HG03565 (cell line): ENCODE measurements at regions not wholly inside any gene's neighbourhood (a gene's known extent, or its start where the extent isn't known, plus 50 kb on each side); places are given as distances from the start of the nearest gene placed in this dataset.

Source experiments
- ATAC-seq: cut with Tn5 transposase; IDR thresholded peaks from one replicate; pipeline ENCODE4 v1.9.1; 2021; ENCODE audit warnings: mild to moderate bottlenecking, moderate library complexity; ENCODE audit not compliant: unreplicated experiment

- no peak for ATAC-seq
Observed at GRCh38 chr5:174326372-174326771, 280.9 kb downstream of the NSG2 start.

DNA sequence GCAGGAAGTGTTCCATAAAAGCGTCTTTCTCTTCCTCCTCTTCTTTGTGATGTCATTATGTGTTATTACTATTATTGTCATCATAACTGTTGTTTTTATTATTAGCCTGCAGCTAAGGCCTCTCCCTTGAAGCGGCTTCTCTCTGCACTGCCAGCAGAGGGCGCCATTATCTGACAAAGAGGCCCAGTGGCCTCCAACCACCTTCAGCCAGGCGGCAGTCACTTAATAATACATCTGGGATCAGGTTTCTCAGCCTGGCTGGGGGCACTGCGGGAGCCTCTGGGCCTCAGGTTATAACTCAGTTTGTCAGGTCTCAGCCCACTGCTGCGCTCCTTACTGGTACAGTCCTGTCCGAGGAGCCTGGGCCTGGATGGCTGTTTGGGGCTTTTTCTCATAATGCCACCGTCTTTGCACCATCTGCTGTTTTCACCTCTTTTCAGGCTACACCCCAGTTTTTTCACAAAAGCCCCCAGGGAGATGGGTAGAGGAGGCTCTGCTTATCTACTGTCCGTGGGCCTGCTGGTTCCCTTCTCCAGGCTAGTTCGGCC, 281.9 kb downstream of the NSG2 start:
- no peak for ATAC-seq

DNA sequence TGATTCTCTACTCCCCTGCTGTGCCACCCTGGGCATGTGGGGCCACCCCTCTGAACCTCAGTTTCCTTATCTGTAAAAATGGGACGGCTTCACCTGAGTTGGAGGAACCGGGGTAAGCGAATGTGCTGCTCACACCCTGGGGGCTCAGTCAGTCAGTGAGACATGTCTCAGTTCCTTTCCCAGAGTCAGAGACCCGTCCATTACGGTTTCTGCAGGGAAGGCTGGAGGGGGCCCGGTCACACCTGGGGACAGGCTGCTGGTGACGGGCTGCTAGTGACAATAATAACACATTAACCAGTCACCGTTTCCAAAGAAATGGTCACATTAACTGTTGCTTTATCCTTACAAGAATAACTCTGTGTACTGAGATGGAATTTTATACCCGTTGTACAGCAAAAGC, 282.4 kb downstream of the NSG2 start:
- no peak for ATAC-seq

GRCh38 chr5:174328631-174329299, 283.3 kb downstream of the NSG2 start:
- ATAC-seq = no peak

- ATAC-seq = no peak
Observed at GRCh38 chr5:174329738-174330137, 284.2 kb downstream of the NSG2 start.

- no peak for ATAC-seq
Observed at GRCh38 chr5:174335682-174336364, 290.3 kb downstream of the NSG2 start.

GRCh38 chr5:174336479-174336878, 291.0 kb downstream of the NSG2 start:
- ATAC-seq = no peak

DNA sequence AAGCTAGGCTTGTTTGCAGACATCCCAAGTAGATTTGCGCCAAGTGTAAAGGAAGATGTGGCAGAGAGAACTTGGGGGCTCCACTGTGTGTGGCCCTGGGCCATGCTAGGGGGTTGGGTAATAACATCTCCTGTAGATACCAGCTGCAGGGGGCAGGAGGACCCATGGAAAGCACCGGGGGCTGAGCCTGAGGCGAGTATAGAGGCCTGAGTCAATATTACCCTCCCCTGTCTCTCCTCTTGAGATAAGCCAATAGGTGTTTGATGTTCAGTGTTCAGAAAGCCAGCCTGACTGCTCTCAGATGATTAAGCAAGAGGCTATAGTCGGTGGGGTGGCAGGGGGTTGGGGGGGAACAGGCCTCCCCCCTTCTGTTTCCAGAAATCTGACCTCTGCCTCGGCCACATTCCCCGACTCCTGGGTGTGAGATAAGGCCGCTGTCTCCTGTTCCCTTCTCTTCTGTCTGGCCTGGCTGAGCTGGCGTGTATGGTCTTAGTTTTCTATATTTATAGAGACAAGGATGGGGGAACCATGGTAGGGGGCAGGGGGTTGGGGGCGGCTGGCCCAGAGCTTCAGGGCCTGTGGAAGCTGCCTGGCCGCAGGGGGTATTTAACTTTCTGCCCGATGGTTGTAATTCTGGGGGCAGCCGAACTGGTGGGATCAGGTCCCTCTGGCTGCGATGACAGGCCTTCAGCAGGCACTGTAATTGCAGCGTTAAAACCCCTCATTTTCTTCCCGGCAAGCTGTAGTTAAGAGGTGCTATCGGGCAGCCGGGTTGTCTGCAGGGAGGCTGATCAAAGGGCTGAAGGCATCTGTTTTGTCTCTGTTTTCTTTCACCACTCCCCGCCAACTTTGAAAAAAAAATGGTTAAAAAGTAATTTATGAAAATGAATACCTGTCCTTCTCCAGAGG, 292.0 kb downstream of the NSG2 start:
- no peak for ATAC-seq

- no peak for ATAC-seq
Observed at GRCh38 chr5:174338185-174339010, 292.9 kb downstream of the NSG2 start.

DNA sequence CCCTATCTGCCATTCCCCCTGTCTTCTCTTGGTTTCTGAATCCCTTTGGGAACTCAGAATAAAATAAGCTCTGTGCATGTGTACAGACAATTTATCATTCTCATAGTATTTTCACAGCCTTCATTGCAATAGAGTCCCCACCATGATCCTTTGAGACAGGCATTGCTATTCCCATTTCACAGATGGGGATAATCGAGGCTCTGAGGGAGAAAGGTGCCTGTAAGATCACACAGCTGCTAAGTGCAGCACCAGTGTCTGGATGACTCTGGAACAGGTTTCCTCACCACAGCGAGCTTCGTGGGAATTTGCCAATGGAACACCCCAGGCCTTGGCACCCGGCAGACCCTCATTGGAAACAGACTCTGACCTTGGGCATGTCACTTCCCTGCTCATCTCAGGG, 293.6 kb downstream of the NSG2 start:
- ATAC-seq = no peak

DNA sequence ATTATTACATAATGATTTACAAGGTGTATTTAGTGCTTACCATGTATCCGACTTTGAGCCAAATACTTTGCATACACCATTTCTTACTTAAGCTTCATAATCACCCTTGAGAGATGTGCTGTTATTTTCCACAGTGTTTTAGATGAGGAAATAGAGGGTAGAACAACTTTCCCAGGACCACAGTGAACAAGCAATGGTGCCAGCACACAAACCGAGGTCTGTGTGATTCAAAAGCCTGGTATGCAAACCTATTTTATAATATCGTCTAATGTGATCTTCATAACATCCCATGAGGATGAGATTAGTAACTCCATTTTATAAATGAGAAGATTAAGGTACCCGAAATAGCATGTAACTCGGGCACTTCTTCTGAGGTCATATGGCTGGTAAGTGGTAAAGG, 294.7 kb downstream of the NSG2 start:
- no peak for ATAC-seq

- ATAC-seq = no peak
Observed at GRCh38 chr5:174342696-174343095, 297.2 kb downstream of the NSG2 start.

DNA sequence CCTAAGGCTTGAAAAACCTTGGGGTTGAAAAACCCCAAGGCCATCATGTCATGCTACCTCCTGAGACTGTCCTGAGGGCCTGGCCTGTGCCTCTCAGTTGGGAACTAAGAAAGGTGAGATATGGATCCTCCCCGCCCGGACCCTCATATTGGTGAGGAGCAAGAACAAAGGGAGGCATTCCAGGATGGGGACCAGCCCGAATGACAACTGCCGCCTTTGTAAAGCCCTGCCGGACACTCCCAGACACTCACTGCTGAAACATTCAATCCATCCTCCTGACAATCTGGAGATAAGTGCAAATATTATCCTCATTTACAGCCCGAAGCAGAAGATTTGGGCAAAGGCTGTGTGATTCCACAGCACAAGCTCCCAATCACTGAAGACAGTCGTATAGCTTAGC, 298.3 kb downstream of the NSG2 start:
- ATAC-seq = no peak

GRCh38 chr5:174344335-174344734, 298.8 kb downstream of the NSG2 start:
- ATAC-seq = no peak

DNA sequence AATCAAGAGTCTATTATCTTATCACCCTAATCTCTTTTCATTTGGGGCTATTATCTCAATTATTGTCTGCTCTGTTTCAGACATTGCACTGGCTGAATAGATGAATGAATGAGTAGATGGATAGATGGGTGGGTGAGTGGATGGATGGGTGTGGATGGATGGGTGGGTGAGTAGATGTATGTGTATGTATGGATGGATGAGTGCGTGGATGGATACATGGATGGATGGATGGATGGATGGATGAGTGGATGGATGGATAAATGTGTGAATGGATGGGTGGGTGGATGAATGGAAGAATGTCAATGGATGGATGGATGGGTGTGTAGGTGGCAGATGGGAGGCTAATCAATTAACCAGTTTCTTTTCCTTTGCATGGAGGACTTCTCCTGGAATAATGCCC, 301.7 kb downstream of the NSG2 start:
- ATAC-seq = no peak

DNA sequence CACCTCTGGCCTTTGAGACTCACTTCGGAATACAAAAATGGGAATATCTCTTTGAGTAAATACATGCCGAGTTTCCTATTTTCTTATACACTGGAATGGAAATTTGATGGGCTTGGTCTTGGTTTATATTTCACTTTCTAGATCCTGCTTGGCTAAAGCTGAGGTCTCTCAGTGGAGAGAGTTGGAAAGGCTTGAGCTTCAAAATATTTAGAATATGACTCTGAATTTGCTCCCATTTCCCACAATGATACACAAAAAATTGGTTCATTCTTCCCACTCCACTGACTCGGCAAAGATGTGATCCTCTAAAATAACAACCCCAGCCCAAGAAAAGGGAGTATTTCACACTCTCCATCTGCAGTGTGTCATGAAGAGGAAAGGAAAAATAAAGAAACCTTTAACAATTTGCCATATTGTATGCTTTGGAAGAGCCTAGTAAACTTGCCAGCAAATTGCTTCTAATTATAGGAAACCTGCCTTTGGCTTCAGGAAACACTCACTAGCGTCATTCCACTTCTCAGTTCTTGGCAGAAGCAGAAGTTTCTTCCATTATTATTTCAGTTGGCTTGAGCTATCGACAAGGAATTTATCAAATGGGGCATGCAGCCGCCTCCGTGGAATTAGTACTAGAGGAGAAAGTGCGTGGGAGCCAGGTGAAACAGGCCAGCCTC, 302.9 kb downstream of the NSG2 start:
- no peak for ATAC-seq

DNA sequence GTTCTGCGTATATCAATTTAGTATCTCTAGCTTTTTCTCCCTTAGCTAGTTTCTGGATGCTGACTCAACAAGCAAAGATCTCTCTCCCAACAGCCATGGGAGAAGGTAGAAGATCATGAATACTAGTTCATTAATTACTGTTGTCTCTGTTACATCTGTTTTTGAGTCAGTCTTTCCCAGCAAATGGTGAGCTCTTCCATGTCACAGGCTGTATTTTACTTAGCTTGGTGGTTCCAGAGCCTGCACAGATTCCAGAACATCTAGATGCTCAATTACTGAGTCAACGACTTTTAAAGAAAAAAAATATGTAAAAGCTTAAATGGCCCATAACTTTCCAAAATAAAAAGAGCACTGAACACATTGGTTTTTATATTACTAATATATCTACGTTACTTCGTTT, 307.2 kb downstream of the NSG2 start:
- ATAC-seq = no peak

- no peak for ATAC-seq
Observed at GRCh38 chr5:174354571-174354970, 309.1 kb downstream of the NSG2 start.

DNA sequence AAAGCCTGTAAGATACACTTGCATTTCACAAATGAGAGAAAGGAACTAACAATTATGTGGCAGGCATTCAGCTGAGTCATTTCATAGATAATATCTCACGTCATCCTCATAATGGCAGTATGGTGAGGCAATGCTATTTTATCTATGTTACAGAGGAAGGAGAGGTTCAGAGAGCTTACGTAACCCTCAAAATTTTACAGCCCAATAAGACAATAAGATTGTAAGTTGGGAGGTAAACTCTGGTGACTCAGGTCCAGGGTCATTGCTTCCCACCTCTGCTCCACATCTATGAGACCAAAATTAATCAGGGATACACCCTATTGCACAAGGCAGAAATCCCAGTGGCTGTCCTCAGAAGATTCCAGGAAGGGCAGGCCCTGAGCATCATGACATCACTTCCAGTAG, 309.7 kb downstream of the NSG2 start:
- no peak for ATAC-seq

GRCh38 chr5:174355995-174356394, 310.5 kb downstream of the NSG2 start:
- no peak for ATAC-seq
